ENCODE measurements at regions not wholly inside any gene's neighbourhood (a gene's known extent, or its start where the extent isn't known, plus 50 kb on each side); places are given as distances from the start of the nearest gene placed in this dataset.

GRCh38 chr2:19494241-19494640, 135.8 kb upstream of the OSR1 start:
- TF ChIP-seq, protein P1, sequence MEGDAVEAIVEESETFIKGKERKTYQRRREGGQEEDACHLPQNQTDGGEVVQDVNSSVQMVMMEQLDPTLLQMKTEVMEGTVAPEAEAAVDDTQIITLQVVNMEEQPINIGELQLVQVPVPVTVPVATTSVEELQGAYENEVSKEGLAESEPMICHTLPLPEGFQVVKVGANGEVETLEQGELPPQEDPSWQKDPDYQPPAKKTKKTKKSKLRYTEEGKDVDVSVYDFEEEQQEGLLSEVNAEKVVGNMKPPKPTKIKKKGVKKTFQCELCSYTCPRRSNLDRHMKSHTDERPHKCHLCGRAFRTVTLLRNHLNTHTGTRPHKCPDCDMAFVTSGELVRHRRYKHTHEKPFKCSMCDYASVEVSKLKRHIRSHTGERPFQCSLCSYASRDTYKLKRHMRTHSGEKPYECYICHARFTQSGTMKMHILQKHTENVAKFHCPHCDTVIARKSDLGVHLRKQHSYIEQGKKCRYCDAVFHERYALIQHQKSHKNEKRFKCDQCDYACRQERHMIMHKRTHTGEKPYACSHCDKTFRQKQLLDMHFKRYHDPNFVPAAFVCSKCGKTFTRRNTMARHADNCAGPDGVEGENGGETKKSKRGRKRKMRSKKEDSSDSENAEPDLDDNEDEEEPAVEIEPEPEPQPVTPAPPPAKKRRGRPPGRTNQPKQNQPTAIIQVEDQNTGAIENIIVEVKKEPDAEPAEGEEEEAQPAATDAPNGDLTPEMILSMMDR (IDR thresholded peaks at IDR 0.05) = no peak
- no peak for TF ChIP-seq POLR2A (IDR thresholded peaks at IDR 0.05)

Measured in right lobe of liver (tissue), 4 donors.